Astrocyte (in vitro differentiated cells and primary cell): ENCODE measurements at regions not wholly inside any gene's neighbourhood (a gene's known extent, or its start where the extent isn't known, plus 50 kb on each side); places are given as distances from the start of the nearest gene placed in this dataset.
A peak's percentile ranks its signal among the peaks of the same experiment; 100 is the strongest.

Source experiments
- DNase-seq: peaks from one replicate; pipeline ENCODE4 v3.0.0-alpha.2; 2010; ENCODE audit warnings: low read depth
- FAIRE-seq: peaks from 2 replicates; lab custom pipeline; 2011; peaks lifted over from hg19 to GRCh38; lab: Jason Lieb, UNC
- H2AFZ ChIP-seq: 2 replicates; pipeline ENCODE4 v1.6.0; 2012; ENCODE audit warnings: low read depth, low read length, inconsistent platforms
- H3K27ac ChIP-seq: 2 replicates; pipeline ENCODE4 v1.5.1; 2011; ENCODE audit warnings: low read depth, low read length, inconsistent platforms
- H3K27me3 ChIP-seq: 2 replicates; pipeline ENCODE4 v1.6.0; 2011; ENCODE audit warnings: low read length, inconsistent platforms; ENCODE audit not compliant: insufficient read depth
- H3K36me3 ChIP-seq: 2 replicates; pipeline ENCODE4 v1.5.1; 2011; ENCODE audit warnings: low read length, inconsistent platforms; ENCODE audit not compliant: insufficient read depth
- H3K4me1 ChIP-seq: 2 replicates; pipeline ENCODE4 v1.5.1; 2011; ENCODE audit warnings: low read length, inconsistent platforms; ENCODE audit not compliant: insufficient read depth
- H3K4me2 ChIP-seq: 2 replicates; pipeline ENCODE4 v1.6.0; 2012; ENCODE audit warnings: low read length, inconsistent platforms
- H3K4me3 ChIP-seq: 2 replicates; pipeline ENCODE4 v1.5.1; 2011; ENCODE audit warnings: low read depth, mild to moderate bottlenecking, low read length, inconsistent platforms; ENCODE audit not compliant: insufficient read depth
- H3K79me2 ChIP-seq: 2 replicates; pipeline ENCODE4 v1.6.0; 2012; ENCODE audit warnings: mild to moderate bottlenecking, low read length, inconsistent platforms; ENCODE audit not compliant: insufficient read depth
- H3K9ac ChIP-seq: 2 replicates; pipeline ENCODE4 v1.6.0; 2012; ENCODE audit warnings: mild to moderate bottlenecking, low read length, inconsistent platforms
- H3K9me3 ChIP-seq: 2 replicates; pipeline ENCODE4 v1.5.1; 2012; ENCODE audit warnings: low read depth, mild to moderate bottlenecking, low read length, inconsistent platforms; ENCODE audit not compliant: insufficient read depth
- H4K20me1 ChIP-seq: 2 replicates; pipeline ENCODE4 v1.6.0; 2012; ENCODE audit warnings: low read length, inconsistent platforms; ENCODE audit not compliant: insufficient read depth
- H3K27ac Mint-ChIP-seq: one replicate; pipeline ENCODE4 v1.8.0; 2021; ENCODE audit warnings: mild to moderate bottlenecking, mixed read lengths; ENCODE audit not compliant: unreplicated experiment
- H3K27me3 Mint-ChIP-seq: one replicate; pipeline ENCODE4 v1.8.0; 2021; ENCODE audit warnings: low read depth, mixed read lengths; ENCODE audit not compliant: unreplicated experiment
- H3K36me3 Mint-ChIP-seq: one replicate; pipeline ENCODE4 v1.8.0; 2021; ENCODE audit warnings: low read depth, mixed read lengths; ENCODE audit not compliant: unreplicated experiment
- H3K4me1 Mint-ChIP-seq: one replicate; pipeline ENCODE4 v1.8.0; 2021; ENCODE audit warnings: low read depth, mixed read lengths; ENCODE audit not compliant: unreplicated experiment
- H3K4me3 Mint-ChIP-seq: one replicate; pipeline ENCODE4 v1.8.0; 2021; ENCODE audit warnings: mild to moderate bottlenecking, moderate library complexity, mixed read lengths; ENCODE audit not compliant: unreplicated experiment
- H3K9me3 Mint-ChIP-seq: one replicate; pipeline ENCODE4 v1.8.0; 2021; ENCODE audit warnings: mild to moderate bottlenecking, mixed read lengths; ENCODE audit not compliant: unreplicated experiment
- CTCF ChIP-seq: IDR thresholded peaks from 2 replicates; pipeline ENCODE4 v1.5.1; 2011; ENCODE audit warnings: low read depth, mild to moderate bottlenecking, inconsistent platforms, low read length, moderate library complexity; ENCODE audit not compliant: insufficient read depth
- EZH2 ChIP-seq: IDR thresholded peaks from 2 replicates; pipeline ENCODE4 v1.6.1; 2012; ENCODE audit warnings: mild to moderate bottlenecking, low read length, inconsistent platforms; ENCODE audit not compliant: insufficient read depth

DNA sequence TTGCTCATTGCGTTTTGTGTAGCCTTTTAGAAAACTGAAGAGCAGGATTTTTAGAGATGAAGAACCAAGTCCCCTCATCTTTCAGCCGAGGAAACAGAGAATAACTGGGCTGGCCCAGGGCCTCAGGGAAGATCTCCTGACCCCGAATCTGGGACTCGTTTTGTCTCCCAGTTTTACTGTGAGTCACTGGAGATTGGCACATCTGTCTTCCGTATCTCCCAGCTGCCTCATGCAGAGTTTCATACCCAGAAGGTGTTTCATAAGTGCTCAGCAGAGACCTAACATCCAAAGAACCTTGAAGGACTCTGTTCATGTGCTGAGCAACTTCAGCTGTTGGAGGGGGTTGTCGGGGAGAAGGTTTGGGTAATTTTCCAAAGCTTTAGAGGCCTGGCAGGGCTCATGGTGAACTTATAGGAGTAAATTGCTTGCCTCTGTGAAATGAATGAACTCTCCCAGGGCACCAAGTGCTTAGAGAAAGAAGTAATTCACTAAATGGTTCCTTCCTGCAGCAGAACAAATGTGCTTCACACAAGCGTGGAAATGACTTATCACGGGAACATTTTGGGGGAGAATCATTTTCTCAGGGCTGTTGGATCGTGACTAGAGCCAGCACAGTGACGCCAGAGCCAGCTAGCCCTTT is 121.4 kb downstream of the FAM43A start:
- FAIRE-seq (no peak), DNase-seq (no peak)
- Mint-ChIP-seq H3K9me3 (peaks cover 8% of the 10 kb centered on the region), H3K4me3 (no peak overlapping the region), H3K27me3 (peaks cover 74% of the 10 kb centered on the region), H3K36me3 (no peaks in the 10 kb centered on the region), H3K27ac (no peak overlapping the region), H3K4me1 (no peaks in the 10 kb centered on the region)
- peaks cover 28% of the 10 kb centered on the region for H3K27me3 ChIP-seq
- no peak for TF ChIP-seq EZH2
- no peak for TF ChIP-seq CTCF
- H3K4me2 ChIP-seq: no peak overlapping the region
- H3K27ac ChIP-seq: no peak overlapping the region
- no peaks in the 10 kb centered on the region for H3K36me3 ChIP-seq
- H4K20me1 ChIP-seq: no peaks in the 10 kb centered on the region
- peaks cover 5% of the 10 kb centered on the region for H3K4me1 ChIP-seq
- no peak overlapping the region for H3K9ac ChIP-seq
- H2AFZ ChIP-seq: no peak overlapping the region
- no peak overlapping the region for H3K4me3 ChIP-seq
- no peaks in the 10 kb centered on the region for H3K9me3 ChIP-seq
- H3K79me2 ChIP-seq: no peaks in the 10 kb centered on the region

GRCh38 chr3:194808640-194809097 is 123.0 kb downstream of the FAM43A start:
- H3K36me3 ChIP-seq: no peaks in the 10 kb centered on the region
- H3K27ac ChIP-seq: no peak overlapping the region
- H3K79me2 ChIP-seq: no peaks in the 10 kb centered on the region
- H3K27me3 ChIP-seq: peaks cover 16% of the 10 kb centered on the region
- H3K27ac Mint-ChIP-seq: no peak overlapping the region
- H3K4me1 Mint-ChIP-seq: no peaks in the 10 kb centered on the region
- no peak overlapping the region for H3K4me3 ChIP-seq
- FAIRE-seq (no peak), DNase-seq (peak; percentile 22)
- TF ChIP-seq CTCF: no peak
- TF ChIP-seq EZH2: no peak
- H2AFZ ChIP-seq: no peak overlapping the region
- H3K36me3 Mint-ChIP-seq: no peaks in the 10 kb centered on the region
- peaks cover 74% of the 10 kb centered on the region for H3K27me3 Mint-ChIP-seq
- H3K4me2 ChIP-seq: no peak overlapping the region
- no peak overlapping the region for H3K9ac ChIP-seq
- no peaks in the 10 kb centered on the region for H4K20me1 ChIP-seq
- no peaks in the 10 kb centered on the region for H3K9me3 ChIP-seq
- peaks cover 5% of the 10 kb centered on the region for H3K4me1 ChIP-seq
- H3K4me3 Mint-ChIP-seq: no peak overlapping the region
- peaks cover 10% of the 10 kb centered on the region for H3K9me3 Mint-ChIP-seq

GRCh38 chr3:194809382-194809781 is 123.7 kb downstream of the FAM43A start:
- no peak for DNase-seq
- peaks cover 72% of the 10 kb centered on the region for H3K27me3 Mint-ChIP-seq
- peaks cover 12% of the 10 kb centered on the region for H3K9me3 Mint-ChIP-seq
- no peak overlapping the region for H3K27ac Mint-ChIP-seq
- no peak overlapping the region for H3K4me3 Mint-ChIP-seq
- Histone ChIP-seq H2AFZ (no peak overlapping the region), H3K4me1 (peaks cover 5% of the 10 kb centered on the region), H3K27ac (no peak overlapping the region), H3K4me2 (no peak overlapping the region), H3K4me3 (no peak overlapping the region), H3K27me3 (peaks cover 9% of the 10 kb centered on the region), H3K79me2 (no peaks in the 10 kb centered on the region), H3K9me3 (no peaks in the 10 kb centered on the region), H3K9ac (no peak overlapping the region), H3K36me3 (no peaks in the 10 kb centered on the region), H4K20me1 (no peaks in the 10 kb centered on the region)
- H3K36me3 Mint-ChIP-seq: no peaks in the 10 kb centered on the region
- TF ChIP-seq EZH2 (no peak), CTCF (no peak)
- FAIRE-seq: no peak
- H3K4me1 Mint-ChIP-seq: no peaks in the 10 kb centered on the region
